VCaP (cell line): ENCODE measurements at regions not wholly inside any gene's neighbourhood (a gene's known extent, or its start where the extent isn't known, plus 50 kb on each side); places are given as distances from the start of the nearest gene placed in this dataset.

ENCODE experiments used
- H3K27ac ChIP-seq: fragments of 450-650 bp; 2 replicates; pipeline ENCODE4 v1.5.1; 2017
- TF ChIP-seq, protein P1 (sequence below): fragments of 450-650 bp; conservative IDR thresholded peaks from 2 replicates; pipeline ENCODE4 v1.5.1; 2017; ENCODE audit warnings: mild to moderate bottlenecking, moderate library complexity

DNA sequence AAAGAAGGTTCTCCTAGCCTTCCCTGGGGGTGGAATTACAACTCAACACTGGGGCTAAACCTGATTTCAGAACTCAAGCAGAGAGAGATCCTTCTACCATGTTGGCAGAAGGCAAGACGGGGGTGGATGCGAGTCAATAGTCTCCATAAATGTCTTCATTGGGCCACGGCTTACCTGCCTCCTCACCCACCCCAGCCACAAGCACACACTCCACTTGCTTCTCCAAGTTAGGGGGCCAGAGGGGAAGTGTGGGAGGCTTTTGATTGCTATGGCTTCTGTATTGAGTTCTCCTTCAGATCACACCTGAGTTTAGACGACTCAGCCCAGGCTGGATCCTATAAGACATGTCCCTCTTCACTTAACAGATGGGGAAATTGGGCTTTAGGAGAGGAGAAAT is 178.9 kb downstream of the UACA start:
- TF ChIP-seq, protein P1, sequence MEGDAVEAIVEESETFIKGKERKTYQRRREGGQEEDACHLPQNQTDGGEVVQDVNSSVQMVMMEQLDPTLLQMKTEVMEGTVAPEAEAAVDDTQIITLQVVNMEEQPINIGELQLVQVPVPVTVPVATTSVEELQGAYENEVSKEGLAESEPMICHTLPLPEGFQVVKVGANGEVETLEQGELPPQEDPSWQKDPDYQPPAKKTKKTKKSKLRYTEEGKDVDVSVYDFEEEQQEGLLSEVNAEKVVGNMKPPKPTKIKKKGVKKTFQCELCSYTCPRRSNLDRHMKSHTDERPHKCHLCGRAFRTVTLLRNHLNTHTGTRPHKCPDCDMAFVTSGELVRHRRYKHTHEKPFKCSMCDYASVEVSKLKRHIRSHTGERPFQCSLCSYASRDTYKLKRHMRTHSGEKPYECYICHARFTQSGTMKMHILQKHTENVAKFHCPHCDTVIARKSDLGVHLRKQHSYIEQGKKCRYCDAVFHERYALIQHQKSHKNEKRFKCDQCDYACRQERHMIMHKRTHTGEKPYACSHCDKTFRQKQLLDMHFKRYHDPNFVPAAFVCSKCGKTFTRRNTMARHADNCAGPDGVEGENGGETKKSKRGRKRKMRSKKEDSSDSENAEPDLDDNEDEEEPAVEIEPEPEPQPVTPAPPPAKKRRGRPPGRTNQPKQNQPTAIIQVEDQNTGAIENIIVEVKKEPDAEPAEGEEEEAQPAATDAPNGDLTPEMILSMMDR = no peak
- H3K27ac ChIP-seq = no peak overlapping the region

DNA sequence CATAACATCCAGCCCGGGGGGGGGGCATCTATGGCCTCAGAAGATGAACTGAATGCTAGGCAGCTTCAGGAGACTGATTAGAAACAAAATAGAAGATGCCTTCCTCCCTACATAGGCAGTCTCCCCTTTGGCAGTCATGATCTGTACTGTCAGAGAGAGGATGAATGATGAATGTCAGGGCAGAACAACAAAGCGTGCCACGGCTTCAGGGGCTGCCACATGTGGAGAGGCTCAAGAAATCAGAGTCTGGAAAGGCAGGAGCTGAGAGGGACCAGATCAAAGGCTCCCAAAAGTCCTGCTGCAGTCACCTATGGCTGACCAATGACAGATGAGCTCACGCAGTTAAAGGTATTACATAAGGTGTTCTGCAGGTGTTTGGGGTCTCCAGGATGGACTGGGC is 180.4 kb downstream of the UACA start:
- TF ChIP-seq, protein P1 = no peak
- H3K27ac ChIP-seq = no peak overlapping the region

DNA sequence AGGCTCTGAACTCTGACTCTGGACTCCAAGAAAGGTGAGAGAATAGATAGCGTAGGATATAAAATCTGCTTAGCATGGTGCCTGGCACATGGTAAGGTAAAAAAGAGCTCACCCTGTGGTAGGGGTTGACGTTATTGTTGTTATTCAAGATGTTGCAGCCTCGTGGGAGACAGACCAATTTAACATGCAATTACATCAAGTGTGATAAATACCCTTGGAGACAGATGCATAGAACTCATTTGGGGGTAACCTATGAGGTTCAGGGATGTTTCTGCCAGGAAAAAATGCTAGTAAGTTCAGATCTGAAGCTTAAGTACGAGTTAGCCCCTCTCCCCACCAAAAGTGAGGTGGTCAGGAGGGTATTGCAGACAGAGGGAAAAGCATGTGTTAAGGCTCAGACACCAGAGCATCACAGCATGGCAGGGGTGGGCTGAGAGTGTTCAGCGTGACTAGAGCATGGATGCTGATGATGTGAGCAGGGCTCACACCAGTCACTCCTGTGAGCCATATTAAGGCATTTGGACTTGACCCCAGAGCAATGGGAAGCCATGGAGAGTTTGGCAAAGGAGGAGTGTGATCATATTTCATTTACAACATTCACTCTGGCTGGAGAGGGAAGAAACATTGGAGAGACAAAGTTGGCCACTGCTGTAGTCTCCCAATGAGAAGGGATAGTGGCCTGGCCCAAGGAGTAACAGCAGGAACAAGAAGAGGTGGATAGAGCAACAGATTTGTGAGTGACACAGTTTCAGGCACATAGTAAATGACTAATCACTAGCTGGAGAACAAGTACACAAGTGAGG is 181.0 kb downstream of the UACA start:
- H3K27ac ChIP-seq = no peak overlapping the region
- TF ChIP-seq, protein P1 = no peak

DNA sequence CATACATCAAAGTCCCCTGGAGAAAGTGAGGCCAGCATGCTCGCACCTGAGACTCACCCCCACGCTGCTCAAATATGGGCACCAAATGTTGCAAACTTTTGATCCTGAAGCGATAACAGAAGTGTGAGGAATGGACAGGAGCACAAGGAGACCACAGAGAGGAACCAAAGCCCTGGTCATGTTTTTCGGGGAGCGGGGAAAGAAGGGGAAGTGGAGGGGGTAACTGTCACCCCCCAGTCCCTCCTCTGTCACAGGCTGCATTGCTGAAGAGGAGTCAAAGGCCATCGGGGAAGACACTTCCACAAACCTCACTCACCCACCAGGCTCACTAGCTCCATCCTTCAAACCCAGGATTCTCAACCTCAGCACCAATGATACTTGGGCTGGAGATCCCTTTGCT is 182.4 kb downstream of the UACA start:
- H3K27ac ChIP-seq = no peak overlapping the region
- TF ChIP-seq, protein P1 = no peak

DNA sequence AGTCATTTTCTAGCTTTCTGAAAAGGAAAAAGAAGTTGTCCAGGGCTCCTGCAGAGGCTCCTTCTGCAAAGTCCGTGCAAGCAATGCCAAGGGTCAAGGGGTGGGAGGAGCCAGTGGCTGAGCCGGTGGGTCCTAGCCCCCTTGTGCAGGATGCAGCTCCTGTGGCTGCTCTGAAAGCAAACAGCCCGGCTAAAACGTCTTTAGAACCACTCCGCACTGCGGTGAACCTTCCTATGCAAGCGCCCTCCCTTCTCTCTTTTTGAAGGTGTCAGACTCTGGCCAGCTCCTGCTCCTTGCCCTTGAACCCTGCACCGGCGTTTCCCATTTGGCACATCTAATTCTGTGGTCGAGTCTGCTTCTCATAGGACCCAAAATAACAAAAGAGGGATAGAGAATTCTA is 183.1 kb downstream of the UACA start:
- TF ChIP-seq, protein P1 = no peak
- no peak overlapping the region for H3K27ac ChIP-seq

DNA sequence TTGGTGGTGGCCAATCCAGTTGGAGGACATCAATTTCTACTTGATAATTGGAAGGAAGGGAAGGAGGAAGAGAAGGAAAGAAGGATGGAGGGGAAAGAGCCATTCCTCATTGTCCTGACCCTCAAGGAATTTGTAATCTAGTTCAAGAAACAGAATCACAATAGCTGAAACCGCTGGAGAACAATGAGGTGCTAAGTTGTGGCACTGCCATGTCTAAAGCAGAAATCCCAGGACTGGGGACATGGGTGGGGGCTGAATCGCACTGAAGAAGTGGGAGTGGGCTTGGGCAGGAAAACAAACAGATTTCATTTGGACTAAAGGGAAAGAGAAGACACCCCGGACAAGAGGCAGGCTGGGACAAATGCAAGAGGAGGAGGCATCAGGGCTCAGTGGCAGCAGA is 183.6 kb downstream of the UACA start:
- H3K27ac ChIP-seq = no peak overlapping the region
- TF ChIP-seq, protein P1 = no peak

DNA sequence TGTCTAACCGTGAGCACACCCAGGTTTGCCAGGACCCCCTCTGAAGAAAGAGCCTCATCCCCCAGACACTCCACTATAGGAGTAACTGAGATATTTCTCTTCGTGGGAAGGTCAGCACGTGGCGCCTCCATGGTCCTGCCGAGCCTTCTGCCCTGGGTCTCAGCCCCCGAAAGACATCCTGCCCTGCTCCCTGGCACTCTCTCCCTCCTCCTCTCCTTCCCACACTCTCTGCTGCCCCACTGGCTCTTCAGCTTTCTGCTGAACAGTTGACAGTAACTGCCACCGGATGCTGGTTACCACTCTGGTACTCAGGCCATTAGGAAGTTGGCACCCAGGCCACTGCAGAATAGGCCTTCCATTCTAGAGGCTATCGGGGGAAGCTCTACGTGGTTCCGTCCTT is 185.2 kb downstream of the UACA start:
- TF ChIP-seq, protein P1 = no peak
- no peak overlapping the region for H3K27ac ChIP-seq
